RWPE2 (cell line): ENCODE measurements at regions not wholly inside any gene's neighbourhood (a gene's known extent, or its start where the extent isn't known, plus 50 kb on each side); places are given as distances from the start of the nearest gene placed in this dataset.
"Not testable (repeated sequence)": the region's sequence is repeated elsewhere in the genome, so short reads cannot be mapped to it uniquely, and the experiment has no call there.

ENCODE experiments used
- ATAC-seq: fragments of 200-7000 bp; cut with Tn5 transposase; 3 replicates; pipeline ENCODE4 v1.9.1; 2021; ENCODE audit warnings: low read depth
- DNase-seq: peaks from one replicate; pipeline ENCODE4 v3.0.0-alpha.2; 2020; ENCODE audit warnings: low spot score
- H3K27ac ChIP-seq: fragments of 450-650 bp; 2 replicates; pipeline ENCODE4 v1.5.1; 2017; ENCODE audit warnings: mild to moderate bottlenecking; ENCODE audit not compliant: poor library complexity, severe bottlenecking
- H3K27me3 ChIP-seq: fragments of 250-450 bp; sonication (Bioruptor Pico); 2 replicates; pipeline ENCODE4 v1.5.1; 2021; ENCODE audit warnings: mild to moderate bottlenecking, moderate library complexity; ENCODE audit not compliant: insufficient read depth, poor library complexity, severe bottlenecking
- H3K36me3 ChIP-seq: fragments of 250-450 bp; sonication (Bioruptor Pico); 2 replicates; pipeline ENCODE4 v1.5.1; 2020; ENCODE audit warnings: low read depth, mild to moderate bottlenecking, moderate library complexity
- H3K4me1 ChIP-seq: fragments of 250-450 bp; sonication (Bioruptor Pico); 2 replicates; pipeline ENCODE4 v1.5.1; 2021; ENCODE audit warnings: mild to moderate bottlenecking, moderate library complexity; ENCODE audit not compliant: insufficient read depth, poor library complexity, severe bottlenecking
- H3K4me3 ChIP-seq: fragments of 250-450 bp; sonication (Bioruptor Pico); 2 replicates; pipeline ENCODE4 v1.5.1; 2021; ENCODE audit warnings: mild to moderate bottlenecking, moderate library complexity; ENCODE audit not compliant: severe bottlenecking
- H3K9me3 ChIP-seq: fragments of 250-450 bp; sonication (Bioruptor Pico); 2 replicates; pipeline ENCODE4 v1.5.1; 2021; ENCODE audit warnings: mild to moderate bottlenecking, moderate library complexity; ENCODE audit not compliant: severe bottlenecking
- TF ChIP-seq, protein P1 (sequence below): fragments of 450-650 bp; IDR thresholded peaks from one replicate; pipeline ENCODE4 v1.5.1; 2017; ENCODE audit warnings: mild to moderate bottlenecking, moderate library complexity; ENCODE audit not compliant: poor library complexity, severe bottlenecking

DNA sequence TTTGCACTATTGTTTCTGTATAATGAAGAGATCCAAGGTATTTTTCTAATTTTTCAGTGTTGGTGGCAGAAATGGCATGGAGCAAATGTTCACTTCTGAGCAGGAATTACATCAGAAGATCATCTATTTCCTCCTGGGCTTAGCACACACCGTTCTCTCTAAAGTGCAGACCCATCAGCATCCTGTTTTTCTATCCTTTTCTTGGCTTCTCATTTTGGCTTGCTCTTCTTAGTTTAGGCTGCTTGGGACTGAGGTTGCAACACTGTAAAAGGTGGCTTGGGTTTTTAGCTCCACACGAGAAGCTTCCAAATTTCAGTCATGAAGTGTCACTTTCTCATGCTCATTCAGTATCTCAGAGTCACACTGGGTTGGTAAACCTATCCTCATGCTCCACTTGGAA is 79.9 kb upstream of the SMIM30 start:
- no peak for DNase-seq
- no peaks in the 10 kb centered on the region for H3K27me3 ChIP-seq
- no peak for ATAC-seq
- no peak overlapping the region for H3K27ac ChIP-seq
- H3K4me3 ChIP-seq = no peak overlapping the region
- no peaks in the 10 kb centered on the region for H3K9me3 ChIP-seq
- TF ChIP-seq, protein P1, sequence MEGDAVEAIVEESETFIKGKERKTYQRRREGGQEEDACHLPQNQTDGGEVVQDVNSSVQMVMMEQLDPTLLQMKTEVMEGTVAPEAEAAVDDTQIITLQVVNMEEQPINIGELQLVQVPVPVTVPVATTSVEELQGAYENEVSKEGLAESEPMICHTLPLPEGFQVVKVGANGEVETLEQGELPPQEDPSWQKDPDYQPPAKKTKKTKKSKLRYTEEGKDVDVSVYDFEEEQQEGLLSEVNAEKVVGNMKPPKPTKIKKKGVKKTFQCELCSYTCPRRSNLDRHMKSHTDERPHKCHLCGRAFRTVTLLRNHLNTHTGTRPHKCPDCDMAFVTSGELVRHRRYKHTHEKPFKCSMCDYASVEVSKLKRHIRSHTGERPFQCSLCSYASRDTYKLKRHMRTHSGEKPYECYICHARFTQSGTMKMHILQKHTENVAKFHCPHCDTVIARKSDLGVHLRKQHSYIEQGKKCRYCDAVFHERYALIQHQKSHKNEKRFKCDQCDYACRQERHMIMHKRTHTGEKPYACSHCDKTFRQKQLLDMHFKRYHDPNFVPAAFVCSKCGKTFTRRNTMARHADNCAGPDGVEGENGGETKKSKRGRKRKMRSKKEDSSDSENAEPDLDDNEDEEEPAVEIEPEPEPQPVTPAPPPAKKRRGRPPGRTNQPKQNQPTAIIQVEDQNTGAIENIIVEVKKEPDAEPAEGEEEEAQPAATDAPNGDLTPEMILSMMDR = no peak
- H3K4me1 ChIP-seq = peaks cover 7% of the 10 kb centered on the region
- H3K36me3 ChIP-seq = no peaks in the 10 kb centered on the region

DNA sequence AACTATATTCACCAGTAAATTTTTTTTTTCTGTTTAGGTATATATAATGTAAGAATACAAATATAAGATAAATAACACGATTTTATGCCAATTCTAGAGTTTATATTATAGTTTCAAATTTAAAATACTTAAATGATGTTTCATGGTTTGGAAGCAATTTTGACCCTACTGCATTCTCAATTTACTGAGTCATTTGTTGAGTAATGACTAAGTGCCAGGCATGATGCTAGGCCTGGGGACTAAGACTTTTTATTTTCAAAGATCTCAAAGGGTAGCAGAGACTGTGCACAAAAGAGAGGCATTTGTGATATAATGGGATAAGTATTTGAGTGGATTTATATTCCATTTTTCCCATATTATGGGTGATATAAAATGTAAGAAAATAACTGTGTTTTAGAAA is 78.9 kb upstream of the SMIM30 start:
- H3K36me3 ChIP-seq = no peaks in the 10 kb centered on the region
- no peaks in the 10 kb centered on the region for H3K9me3 ChIP-seq
- DNase-seq (no peak), ATAC-seq (peak; percentile 84)
- TF ChIP-seq, protein P1 = no peak
- H3K4me1 ChIP-seq = peaks cover 7% of the 10 kb centered on the region
- no peak overlapping the region for H3K4me3 ChIP-seq
- no peaks in the 10 kb centered on the region for H3K27me3 ChIP-seq
- H3K27ac ChIP-seq = no peak overlapping the region

DNA sequence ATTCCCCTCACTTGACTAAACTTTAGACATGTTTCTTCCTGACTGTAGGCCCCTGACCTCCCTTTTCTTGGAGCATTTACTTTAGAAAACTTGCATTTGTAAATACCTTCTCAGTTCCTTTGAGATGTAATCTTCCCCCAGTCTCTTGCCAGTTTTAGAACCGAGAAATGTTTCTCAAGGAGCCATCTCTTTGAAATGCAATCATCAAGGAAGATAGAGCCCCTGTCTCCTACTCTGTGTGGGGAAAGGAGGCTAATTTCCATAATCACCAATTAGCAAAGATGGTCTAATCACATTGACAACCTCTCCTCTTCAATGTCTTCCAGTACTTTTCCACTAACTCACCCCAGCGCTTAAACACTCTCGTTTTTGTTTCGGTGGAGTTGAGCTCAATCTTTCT is 70.0 kb upstream of the SMIM30 start:
- DNase-seq (no peak), ATAC-seq (no peak)
- no peak overlapping the region for H3K27ac ChIP-seq
- H3K36me3 ChIP-seq = no peaks in the 10 kb centered on the region
- TF ChIP-seq, protein P1 = no peak
- H3K9me3 ChIP-seq = no peaks in the 10 kb centered on the region
- no peak overlapping the region for H3K4me3 ChIP-seq
- H3K27me3 ChIP-seq = no peaks in the 10 kb centered on the region
- peaks cover 12% of the 10 kb centered on the region for H3K4me1 ChIP-seq

DNA sequence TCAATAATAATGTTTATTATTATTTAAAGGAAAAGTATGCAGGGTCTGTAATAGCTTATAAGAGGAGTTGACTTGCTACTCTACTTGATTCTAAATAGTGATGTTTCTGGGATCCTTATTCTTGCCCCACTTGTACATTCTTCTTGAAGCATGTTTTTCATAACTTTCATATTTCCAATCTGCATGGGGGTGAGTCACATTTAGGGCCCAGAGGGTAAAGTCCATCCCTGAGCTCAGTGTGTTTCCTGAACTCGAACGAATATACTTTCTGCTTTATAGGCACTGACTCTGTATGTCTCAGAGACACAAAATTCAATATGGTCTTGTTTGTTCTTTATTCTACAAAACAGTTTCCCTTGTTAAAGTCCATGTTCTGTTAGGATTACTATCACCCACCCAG is 61.0 kb upstream of the SMIM30 start:
- DNase-seq = no peak
- H3K27ac ChIP-seq = no peak overlapping the region
- ATAC-seq = no peak
- no peaks in the 10 kb centered on the region for H3K4me1 ChIP-seq
- H3K4me3 ChIP-seq = no peak overlapping the region
- no peaks in the 10 kb centered on the region for H3K27me3 ChIP-seq
- TF ChIP-seq, protein P1 = no peak
- no peaks in the 10 kb centered on the region for H3K9me3 ChIP-seq
- H3K36me3 ChIP-seq = no peaks in the 10 kb centered on the region

DNA sequence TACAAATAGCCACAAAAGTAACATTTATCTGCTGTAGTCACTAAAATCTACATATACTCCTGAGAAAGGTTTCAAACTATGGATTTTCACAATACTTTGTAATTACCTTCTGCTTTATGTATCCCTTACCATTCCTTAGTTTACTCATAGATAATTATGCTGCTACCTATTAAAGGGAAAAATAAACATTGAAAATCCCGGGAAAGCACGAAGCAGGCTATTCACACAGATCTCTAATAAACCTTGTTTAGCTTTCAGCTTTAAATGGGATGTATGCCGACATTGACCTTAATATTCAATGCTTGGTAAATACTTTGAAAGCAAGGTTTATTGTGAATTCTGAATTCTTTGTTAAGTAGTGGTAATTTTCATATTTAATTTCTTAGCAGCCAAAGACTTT is 58.5 kb upstream of the SMIM30 start:
- H3K27me3 ChIP-seq = no peaks in the 10 kb centered on the region

DNA sequence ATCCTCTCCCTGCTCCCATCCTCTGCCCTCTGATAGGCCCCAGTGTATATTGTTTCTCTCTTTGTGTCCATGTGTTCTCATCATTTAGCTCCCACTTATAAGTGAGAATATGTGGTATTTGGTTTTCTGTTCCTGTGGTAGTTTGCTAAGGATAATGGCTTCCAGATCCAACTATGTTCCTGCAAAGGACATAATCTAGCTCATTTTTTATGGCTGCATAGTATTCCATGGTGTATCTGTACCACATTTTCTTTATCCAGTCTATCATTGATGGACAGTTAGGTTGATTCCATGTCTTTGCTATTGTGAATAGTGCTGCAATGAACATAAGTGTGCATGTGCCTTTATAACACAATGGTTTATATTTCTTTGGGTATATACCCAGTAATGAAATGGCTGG is 57.8 kb upstream of the SMIM30 start:
- H3K9me3 ChIP-seq, H3K4me3 ChIP-seq, DNase-seq, H3K27ac ChIP-seq, H3K36me3 ChIP-seq, H3K27me3 ChIP-seq, H3K4me1 ChIP-seq, ATAC-seq: not testable (repeated sequence)

More for the DNA sequence above, 58.5 kb upstream of the SMIM30 start:
- ATAC-seq (no peak), DNase-seq (no peak)
- H3K4me1 ChIP-seq = no peaks in the 10 kb centered on the region
- H3K27ac ChIP-seq = no peak overlapping the region
- H3K4me3 ChIP-seq = no peak overlapping the region
- H3K9me3 ChIP-seq = no peaks in the 10 kb centered on the region
- H3K36me3 ChIP-seq = no peaks in the 10 kb centered on the region
- TF ChIP-seq, protein P1 = no peak
